ENCODE measurements at regions not wholly inside any gene's neighbourhood (a gene's known extent, or its start where the extent isn't known, plus 50 kb on each side); places are given as distances from the start of the nearest gene placed in this dataset.

GRCh38 chr2:16263241-16263890, 323.0 kb downstream of the MYCN start:
- no peak for DNase-seq (ENCODE audit: extremely low read depth, low read depth, low spot score)

- no peak for DNase-seq (ENCODE audit: extremely low read depth, low read depth, low spot score)
Measured at GRCh38 chr2:16262526-16263178, 322.3 kb downstream of the MYCN start.

GRCh38 chr2:16261791-16262190, 321.4 kb downstream of the MYCN start:
- DNase-seq (ENCODE audit: extremely low read depth, low read depth, low spot score) = no peak

- no peak for DNase-seq (ENCODE audit: extremely low read depth, low read depth, low spot score)
Measured at GRCh38 chr2:16261071-16261470, 320.7 kb downstream of the MYCN start.

- no peak for DNase-seq (ENCODE audit: extremely low read depth, low read depth, low spot score)
Measured at GRCh38 chr2:16260041-16260830, 319.9 kb downstream of the MYCN start.

- no peak for DNase-seq (ENCODE audit: extremely low read depth, low read depth, low spot score)
Measured at GRCh38 chr2:16259010-16259409, 318.7 kb downstream of the MYCN start.

GRCh38 chr2:16258350-16258749, 318.0 kb downstream of the MYCN start:
- DNase-seq (ENCODE audit: extremely low read depth, low read depth, low spot score) = no peak

GRCh38 chr2:16257322-16258028, 317.1 kb downstream of the MYCN start:
- DNase-seq (ENCODE audit: extremely low read depth, low read depth, low spot score) = no peak

- no peak for DNase-seq (ENCODE audit: extremely low read depth, low read depth, low spot score)
Measured at GRCh38 chr2:16256601-16257321, 316.4 kb downstream of the MYCN start.

GRCh38 chr2:16255120-16255519, 314.8 kb downstream of the MYCN start:
- no peak for DNase-seq (ENCODE audit: extremely low read depth, low read depth, low spot score)

- no peak for DNase-seq (ENCODE audit: extremely low read depth, low read depth, low spot score)
Measured at GRCh38 chr2:16254356-16254965, 314.1 kb downstream of the MYCN start.

- DNase-seq (ENCODE audit: extremely low read depth, low read depth, low spot score) = no peak
Measured at GRCh38 chr2:16253291-16253690, 312.9 kb downstream of the MYCN start.

GRCh38 chr2:16252891-16253290, 312.5 kb downstream of the MYCN start:
- DNase-seq (ENCODE audit: extremely low read depth, low read depth, low spot score) = no peak

- DNase-seq (ENCODE audit: extremely low read depth, low read depth, low spot score) = no peak
Measured at GRCh38 chr2:16252251-16252650, 311.9 kb downstream of the MYCN start.

GRCh38 chr2:16251511-16252225, 311.3 kb downstream of the MYCN start:
- DNase-seq (ENCODE audit: extremely low read depth, low read depth, low spot score) = no peak

- no peak for DNase-seq (ENCODE audit: extremely low read depth, low read depth, low spot score)
Measured at GRCh38 chr2:16250886-16251285, 310.5 kb downstream of the MYCN start.

GRCh38 chr2:16250466-16250865, 310.1 kb downstream of the MYCN start:
- no peak for DNase-seq (ENCODE audit: extremely low read depth, low read depth, low spot score)

GRCh38 chr2:16250056-16250425, 309.7 kb downstream of the MYCN start:
- no peak for DNase-seq (ENCODE audit: extremely low read depth, low read depth, low spot score)

GRCh38 chr2:16249246-16250055, 309.1 kb downstream of the MYCN start:
- no peak for DNase-seq (ENCODE audit: extremely low read depth, low read depth, low spot score)

Data from glomerular endothelial cell (primary cell).